CD14-positive monocyte (primary cell): ENCODE measurements at regions not wholly inside any gene's neighbourhood (a gene's known extent, or its start where the extent isn't known, plus 50 kb on each side); places are given as distances from the start of the nearest gene placed in this dataset.
A peak's percentile ranks its signal among the peaks of the same experiment; 100 is the strongest.

Source experiments
- DNase-seq, 3 donors: peaks; one replicate each; pipeline ENCODE4 v3.0.0-alpha.2; 2011 to 2022
- H2AFZ ChIP-seq: 2 replicates; pipeline ENCODE4 v1.6.0; 2012; ENCODE audit warnings: mild to moderate bottlenecking, low read depth, low read length, inconsistent platforms; ENCODE audit not compliant: insufficient read depth, poor library complexity, severe bottlenecking
- H3K27ac ChIP-seq, 2 donors: 1 replicate in 1 of 2; 2 replicates in 1 of 2; pipeline ENCODE4 v1.5.1; 2012 to 2013; ENCODE audit warnings: low read length in 2 of 2, control low read depth in 1 of 2, inconsistent platforms in 1 of 2, low read depth in 1 of 2, mild to moderate bottlenecking in 1 of 2
- H3K27me3 ChIP-seq, 2 donors: one replicate each; pipeline versions ENCODE4 v1.6.0 to v1.6.1; 2011 to 2013; ENCODE audit warnings: low read length in 2 of 2; ENCODE audit not compliant: control insufficient read depth in 2 of 2, insufficient read depth in 2 of 2
- H3K36me3 ChIP-seq, 2 donors: replicated peaks in 1 of 2; 1 replicate in 1 of 2; 2 replicates in 1 of 2; pipeline versions ENCODE4 v1.5.1 to v1.6.1; 2012 to 2013; ENCODE audit warnings: low read length in 2 of 2, control low read depth in 1 of 2, inconsistent platforms in 1 of 2, mild to moderate bottlenecking in 1 of 2; ENCODE audit not compliant: insufficient read depth in 2 of 2, control insufficient read depth in 1 of 2
- H3K4me1 ChIP-seq, 2 donors: 1 replicate in 1 of 2; 2 replicates in 1 of 2; pipeline versions ENCODE4 v1.5.1 to v1.6.1; 2012 to 2013; ENCODE audit warnings: low read length in 2 of 2, control low read depth in 1 of 2, inconsistent platforms in 1 of 2, mild to moderate bottlenecking in 1 of 2, moderate library complexity in 1 of 2; ENCODE audit not compliant: insufficient read depth in 2 of 2, control insufficient read depth in 1 of 2
- H3K4me2 ChIP-seq: replicated peaks from 2 replicates; pipeline ENCODE3; 2012; ENCODE audit warnings: low read length, moderate library complexity, mild to moderate bottlenecking; ENCODE audit not compliant: poor library complexity, severe bottlenecking; ENCODE audit errors: extremely low read depth
- H3K4me3 ChIP-seq, 3 experiments: fragments of 200-600 bp in 1 of 3; sonication (generic) in 1 of 3; replicated peaks in 1 of 3; 1 replicate in 2 of 3; 2 replicates in 1 of 3; pipeline ENCODE4 v1.5.1; 2011 to 2013; ENCODE audit warnings: low read length in 3 of 3, mild to moderate bottlenecking in 3 of 3, control low read depth in 2 of 3, low read depth in 2 of 3, inconsistent platforms in 1 of 3, moderate library complexity in 1 of 3
- H3K79me2 ChIP-seq: 2 replicates; pipeline ENCODE4 v1.6.0; 2012; ENCODE audit warnings: mild to moderate bottlenecking, control low read depth, inconsistent platforms, low read length, moderate library complexity; ENCODE audit not compliant: insufficient read depth
- H3K9ac ChIP-seq: 2 replicates; pipeline ENCODE4 v1.6.0; 2017; ENCODE audit warnings: low read length, mild to moderate bottlenecking; ENCODE audit not compliant: insufficient read depth, poor library complexity, severe bottlenecking
- H3K9me3 ChIP-seq, 2 donors: replicated peaks in 1 of 2; 1 replicate in 1 of 2; 2 replicates in 1 of 2; pipeline versions ENCODE4 v1.5.1 to v1.6.1; 2012 to 2013; ENCODE audit warnings: low read length in 2 of 2, control low read depth in 1 of 2; ENCODE audit not compliant: control insufficient read depth in 1 of 2, insufficient read depth in 1 of 2
- H4K20me1 ChIP-seq: 2 replicates; pipeline ENCODE4 v1.6.0; 2012; ENCODE audit warnings: mild to moderate bottlenecking, low read length, control low read depth, moderate library complexity; ENCODE audit not compliant: insufficient read depth
- H3K27ac Mint-ChIP-seq, 7 donors: one replicate each; pipeline ENCODE4 v1.8.0; 2020; ENCODE audit warnings: mild to moderate bottlenecking in 7 of 7, mixed read lengths in 7 of 7, moderate library complexity in 6 of 7, inconsistent platforms in 2 of 7
- H3K27me3 Mint-ChIP-seq, 3 donors: one replicate each; pipeline ENCODE4 v1.8.0; 2021 to 2022; ENCODE audit warnings: low read depth in 3 of 3, mild to moderate bottlenecking in 3 of 3, mixed read lengths in 3 of 3, moderate library complexity in 3 of 3, inconsistent platforms in 1 of 3
- H3K36me3 Mint-ChIP-seq, 2 donors: one replicate each; pipeline ENCODE4 v1.8.0; 2020; ENCODE audit warnings: mixed read lengths in 2 of 2, inconsistent platforms in 1 of 2, mild to moderate bottlenecking in 1 of 2
- H3K4me1 Mint-ChIP-seq: one replicate; pipeline ENCODE4 v1.8.0; 2020; ENCODE audit warnings: mild to moderate bottlenecking, mixed read lengths
- H3K4me3 Mint-ChIP-seq, 2 donors: one replicate each; pipeline ENCODE4 v1.8.0; 2020; ENCODE audit warnings: mild to moderate bottlenecking in 2 of 2, mixed read lengths in 2 of 2, moderate library complexity in 1 of 2
- H3K9me3 Mint-ChIP-seq, 7 donors: one replicate each; pipeline ENCODE4 v1.8.0; 2020 to 2022; ENCODE audit warnings: mixed read lengths in 7 of 7, mild to moderate bottlenecking in 6 of 7, moderate library complexity in 6 of 7, inconsistent platforms in 2 of 7
- CTCF ChIP-seq: fragments of 200-600 bp; IDR thresholded peaks from one replicate; pipeline ENCODE4 v1.8.0; 2022; ENCODE audit warnings: antibody characterized with exemption, mild to moderate bottlenecking
- WGBS: methylation state at CpG from one replicate; pipeline ENCODE4 v1.1.5; 2013; ENCODE audit warnings: missing lambda C conversion rate; ENCODE audit not compliant: insufficient coverage; 5-methylcytosine and 5-hydroxymethylcytosine counted together
- intact Hi-C, 2 donors: fragments of 100-400 bp; cut with micrococcal nuclease; formaldehyde crosslinking; loops; one replicate each; pipeline versions ENCODE4 v1.15.0 to v1.15.1; 2023

DNA sequence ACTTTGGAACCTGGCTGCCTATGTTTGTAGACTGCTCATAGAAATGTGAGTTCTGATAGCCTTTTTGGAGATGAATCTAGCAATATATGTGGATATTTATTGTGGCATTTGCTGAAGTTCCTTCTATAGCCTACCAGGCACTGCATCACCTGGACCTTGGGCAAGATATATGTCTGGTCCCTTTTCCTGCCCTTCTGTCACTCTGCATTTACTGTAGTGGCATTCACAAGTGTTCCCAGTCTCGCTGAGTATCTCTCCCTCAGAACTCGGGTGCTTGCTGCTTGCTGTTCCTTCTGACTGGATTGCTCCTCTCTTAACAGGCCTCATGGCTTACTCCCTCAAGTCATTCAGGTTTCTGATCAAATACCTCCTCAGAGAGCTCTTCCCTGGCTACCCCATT lies 145.0 kb downstream of the UBE2E3 start:
- H3K4me1 Mint-ChIP-seq: peaks cover 4% of the 10 kb centered on the region
- H3K79me2 ChIP-seq: no peaks in the 10 kb centered on the region
- no peak overlapping the region for H3K9ac ChIP-seq
- H4K20me1 ChIP-seq: no peaks in the 10 kb centered on the region
- no peaks in the 10 kb centered on the region for H3K36me3 ChIP-seq
- no peak overlapping the region for H3K27ac Mint-ChIP-seq
- TF ChIP-seq CTCF: no peak
- H3K9me3 Mint-ChIP-seq: no peaks in the 10 kb centered on the region
- H3K36me3 Mint-ChIP-seq: peaks cover 0 to 2% of the 10 kb centered on the region in 2 donors
- no peak overlapping the region for H2AFZ ChIP-seq
- H3K27me3 Mint-ChIP-seq: peaks cover 0 to 2% (median 0%) of the 10 kb centered on the region in 3 donors
- DNase-seq: no peak
- intact Hi-C loops: no loop called here
- no peaks in the 10 kb centered on the region for H3K27me3 ChIP-seq
- no peak overlapping the region for H3K4me3 ChIP-seq
- no peak overlapping the region for H3K4me2 ChIP-seq
- no peaks in the 10 kb centered on the region for H3K9me3 ChIP-seq
- H3K27ac ChIP-seq: no peak overlapping the region
- no peaks in the 10 kb centered on the region for H3K4me1 ChIP-seq
- no peak overlapping the region for H3K4me3 Mint-ChIP-seq
- whole genome bisulfite sequencing: 100% methylated on average over 2 of the region's 2 CpGs

GRCh38 chr2:181126311-181126868 lies 146.0 kb downstream of the UBE2E3 start:
- no peak for DNase-seq
- Mint-ChIP-seq H3K27ac (peak overlapping the region in 1 of 7 donors; percentile 11), H3K9me3 (peaks cover 0 to 3% (median 2%) of the 10 kb centered on the region in 7 donors), H3K4me3 (no peak overlapping the region), H3K27me3 (peaks cover 0 to 2% (median 0%) of the 10 kb centered on the region in 3 donors), H3K36me3 (peaks cover 0 to 2% of the 10 kb centered on the region in 2 donors), H3K4me1 (peaks cover 6% of the 10 kb centered on the region)
- H3K4me3 ChIP-seq: no peak overlapping the region
- no peaks in the 10 kb centered on the region for H4K20me1 ChIP-seq
- no peak overlapping the region for H3K4me2 ChIP-seq
- no peak overlapping the region for H3K9ac ChIP-seq
- no peaks in the 10 kb centered on the region for H3K36me3 ChIP-seq
- no peaks in the 10 kb centered on the region for H3K27me3 ChIP-seq
- H3K79me2 ChIP-seq: no peaks in the 10 kb centered on the region
- TF ChIP-seq CTCF: no peak
- intact Hi-C loops: no loop called here
- H3K27ac ChIP-seq: no peak overlapping the region
- 94% methylated on average over 2 of the region's 5 CpGs for WGBS
- H2AFZ ChIP-seq: no peak overlapping the region
- H3K9me3 ChIP-seq: no peaks in the 10 kb centered on the region
- no peaks in the 10 kb centered on the region for H3K4me1 ChIP-seq
